MCF 10A (cell line): ENCODE measurements at regions not wholly inside any gene's neighbourhood (a gene's known extent, or its start where the extent isn't known, plus 50 kb on each side); places are given as distances from the start of the nearest gene placed in this dataset.

ENCODE experiments used
- BruUV-seq: library from RNA; stranded (reverse); fragments of 400-500 nt; replicated peaks from 2 replicates; lab custom pipeline; 2021; lab: Mats Ljungman, UMichigan
- CTCF ChIA-PET: fragments of 300-600 bp; sonication (Branson Sonifier 250); formaldehyde crosslinking; extraction: SDS; loops from one replicate; lab custom pipeline; 2021; ENCODE audit warnings: antibody characterized with exemption, inconsistent platforms; lab: Yijun Ruan, JAX
- POLR2A ChIA-PET: fragments of 300-600, 350-650 bp; sonication (Branson Sonifier 250); formaldehyde crosslinking; extraction: SDS; loops from one replicate; lab custom pipeline; 2020; ENCODE audit warnings: antibody characterized with exemption, inconsistent platforms; lab: Yijun Ruan, JAX
- DNase-seq: peaks from one replicate; pipeline ENCODE4 v3.0.0-alpha.2; 2018; ENCODE audit not compliant: unreplicated experiment
- H3K27ac Mint-ChIP-seq: one replicate; pipeline ENCODE4 v1.8.0; 2022; ENCODE audit warnings: mild to moderate bottlenecking, low read depth, mixed read lengths; ENCODE audit not compliant: unreplicated experiment
- H3K27me3 Mint-ChIP-seq: one replicate; pipeline ENCODE4 v1.8.0; 2022; ENCODE audit warnings: mixed read lengths; ENCODE audit not compliant: insufficient read depth, unreplicated experiment
- H3K36me3 Mint-ChIP-seq: one replicate; pipeline ENCODE4 v1.8.0; 2022; ENCODE audit warnings: mild to moderate bottlenecking, moderate library complexity, mixed read lengths; ENCODE audit not compliant: insufficient read depth, unreplicated experiment
- H3K4me1 Mint-ChIP-seq: one replicate; pipeline ENCODE4 v1.8.0; 2022; ENCODE audit warnings: mixed read lengths; ENCODE audit not compliant: insufficient read depth, unreplicated experiment
- H3K4me3 Mint-ChIP-seq: one replicate; pipeline ENCODE4 v1.8.0; 2022; ENCODE audit warnings: mild to moderate bottlenecking, moderate library complexity, mixed read lengths; ENCODE audit not compliant: unreplicated experiment
- H3K9me3 Mint-ChIP-seq: one replicate; pipeline ENCODE4 v1.8.0; 2022; ENCODE audit warnings: mixed read lengths; ENCODE audit not compliant: unreplicated experiment
- intact Hi-C: fragments of 100-400 bp; cut with micrococcal nuclease; formaldehyde crosslinking; loops from 2 replicates; pipeline ENCODE4 v1.14.1; 2022
- TF ChIP-seq, protein P1 (sequence below): fragments of 200-600 bp; IDR thresholded peaks from one replicate; pipeline ENCODE4 v1.8.0; 2022; ENCODE audit warnings: antibody characterized with exemption, mild to moderate bottlenecking; ENCODE audit not compliant: unreplicated experiment

DNA sequence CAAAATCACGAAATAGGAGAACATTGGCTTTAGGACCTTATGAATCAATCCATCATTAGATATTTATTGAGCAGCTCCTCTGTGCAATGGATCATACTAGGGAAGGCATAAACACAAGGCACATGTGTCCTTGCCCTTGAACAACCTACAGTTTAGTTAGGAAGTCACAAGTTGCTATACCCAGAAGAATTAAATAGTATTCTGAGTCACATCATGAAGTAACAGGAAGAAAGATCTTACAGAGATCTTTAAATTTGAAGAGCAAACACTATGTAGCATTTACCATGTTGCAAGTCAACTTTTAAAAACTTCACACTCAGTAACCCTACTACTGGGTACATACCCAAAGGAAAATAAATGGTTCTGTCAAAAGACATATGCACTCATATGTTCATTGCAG is 355.2 kb upstream of the SLC14A2 start:
- Mint-ChIP-seq H3K27ac (no peak overlapping the region), H3K9me3 (no peaks in the 10 kb centered on the region), H3K4me3 (no peak overlapping the region), H3K4me1 (peaks cover 4% of the 10 kb centered on the region), H3K36me3 (no peaks in the 10 kb centered on the region), H3K27me3 (no peaks in the 10 kb centered on the region)
- ChIA-PET POLR2A (no interaction called here), CTCF (interaction anchor here (1.2 to 1.3 kb wide), 2 partner anchors 47 to 126 kb away, joined by 3 to 6 read pairs; no protein-coding TSS in a partner anchor)
- no TSS peak for BruUV-seq
- DNase-seq, result no peak
- intact Hi-C loops, result no loop called here
- TF ChIP-seq, protein P1, sequence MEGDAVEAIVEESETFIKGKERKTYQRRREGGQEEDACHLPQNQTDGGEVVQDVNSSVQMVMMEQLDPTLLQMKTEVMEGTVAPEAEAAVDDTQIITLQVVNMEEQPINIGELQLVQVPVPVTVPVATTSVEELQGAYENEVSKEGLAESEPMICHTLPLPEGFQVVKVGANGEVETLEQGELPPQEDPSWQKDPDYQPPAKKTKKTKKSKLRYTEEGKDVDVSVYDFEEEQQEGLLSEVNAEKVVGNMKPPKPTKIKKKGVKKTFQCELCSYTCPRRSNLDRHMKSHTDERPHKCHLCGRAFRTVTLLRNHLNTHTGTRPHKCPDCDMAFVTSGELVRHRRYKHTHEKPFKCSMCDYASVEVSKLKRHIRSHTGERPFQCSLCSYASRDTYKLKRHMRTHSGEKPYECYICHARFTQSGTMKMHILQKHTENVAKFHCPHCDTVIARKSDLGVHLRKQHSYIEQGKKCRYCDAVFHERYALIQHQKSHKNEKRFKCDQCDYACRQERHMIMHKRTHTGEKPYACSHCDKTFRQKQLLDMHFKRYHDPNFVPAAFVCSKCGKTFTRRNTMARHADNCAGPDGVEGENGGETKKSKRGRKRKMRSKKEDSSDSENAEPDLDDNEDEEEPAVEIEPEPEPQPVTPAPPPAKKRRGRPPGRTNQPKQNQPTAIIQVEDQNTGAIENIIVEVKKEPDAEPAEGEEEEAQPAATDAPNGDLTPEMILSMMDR, result no peak

DNA sequence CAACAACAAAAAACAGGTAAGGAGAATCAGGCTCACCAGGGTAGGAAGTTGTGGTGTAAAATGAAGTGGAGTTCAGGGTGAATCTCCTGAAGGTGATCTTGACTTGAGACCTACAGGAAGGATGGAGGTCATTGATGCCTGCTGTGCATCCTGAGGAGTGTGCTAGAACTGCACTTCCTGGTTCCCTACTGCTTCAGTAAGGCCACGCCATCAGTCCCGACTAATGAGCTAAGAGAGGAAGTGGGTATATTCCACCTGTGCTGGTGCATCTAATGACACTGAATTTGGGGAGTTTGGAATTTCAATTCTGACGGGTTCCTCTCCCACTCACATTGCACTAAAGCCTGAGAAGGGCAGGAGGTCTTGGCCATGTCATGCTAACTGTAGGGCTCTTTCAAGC is 349.3 kb upstream of the SLC14A2 start:
- BruUV-seq, result no TSS peak
- no peak for DNase-seq
- Mint-ChIP-seq H3K4me1 (no peaks in the 10 kb centered on the region), H3K27ac (no peak overlapping the region), H3K27me3 (peaks cover 26% of the 10 kb centered on the region), H3K9me3 (no peaks in the 10 kb centered on the region), H3K4me3 (no peak overlapping the region), H3K36me3 (no peaks in the 10 kb centered on the region)
- intact Hi-C loops, result no loop called here
- TF ChIP-seq, protein P1, result no peak
- CTCF ChIA-PET, result interaction anchor here (1.0 to 1.1 kb wide), 2 partner anchors 9 to 10 kb away, joined by 3 to 6 read pairs; no protein-coding TSS in a partner anchor
- POLR2A ChIA-PET, result no interaction called here

- Mint-ChIP-seq H3K4me1 (no peaks in the 10 kb centered on the region), H3K4me3 (no peak overlapping the region), H3K27ac (no peak overlapping the region), H3K36me3 (no peaks in the 10 kb centered on the region), H3K27me3 (peaks cover 26% of the 10 kb centered on the region), H3K9me3 (no peaks in the 10 kb centered on the region)
- POLR2A ChIA-PET, result no interaction called here
- intact Hi-C loops, result no loop called here
- BruUV-seq, result no TSS peak
- DNase-seq, result no peak
- CTCF ChIA-PET, result interaction anchor here (0.6 to 2.2 kb wide), 3 partner anchors 55 to 185 kb away, joined by 4 to 8 read pairs (median 5); no protein-coding TSS in a partner anchor
- TF ChIP-seq, protein P1, result no peak
These were observed 347.7 kb upstream of the SLC14A2 start for GRCh38 chr18:45267622-45268021.

DNA sequence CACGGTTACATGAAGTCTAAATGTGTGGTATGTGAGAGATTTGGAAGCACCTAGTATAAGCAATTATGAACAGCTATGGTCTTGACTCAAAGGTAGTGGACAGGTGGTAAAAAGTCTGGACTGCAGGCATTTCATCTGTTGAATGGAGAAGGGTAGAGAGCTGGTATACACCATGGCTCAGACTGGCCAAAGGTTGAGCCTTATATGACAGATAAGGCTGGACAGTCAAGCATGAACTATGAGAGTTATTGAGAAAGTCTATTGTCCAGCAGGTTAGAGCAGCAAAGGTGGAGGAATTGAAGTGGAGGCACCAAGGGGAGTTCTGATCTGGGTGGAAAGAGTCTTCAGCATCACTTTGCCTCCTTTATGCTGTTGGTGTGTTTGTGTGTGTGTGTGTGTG is 346.7 kb upstream of the SLC14A2 start:
- Mint-ChIP-seq H3K36me3 (no peaks in the 10 kb centered on the region), H3K4me3 (no peak overlapping the region), H3K27me3 (peaks cover 26% of the 10 kb centered on the region), H3K4me1 (no peaks in the 10 kb centered on the region), H3K9me3 (peaks cover 7% of the 10 kb centered on the region), H3K27ac (no peak overlapping the region)
- intact Hi-C loops, result no loop called here
- DNase-seq, result no peak
- ChIA-PET CTCF (interaction anchor here (2.2 kb wide), 1 partner anchor 116 kb away, joined by 8 read pairs; no protein-coding TSS in a partner anchor), POLR2A (no interaction called here)
- no TSS peak for BruUV-seq
- TF ChIP-seq, protein P1, result no peak
